Left lung (tissue), 4 donors: ENCODE measurements at regions not wholly inside any gene's neighbourhood (a gene's known extent, or its start where the extent isn't known, plus 50 kb on each side); places are given as distances from the start of the nearest gene placed in this dataset.
A peak's percentile ranks its signal among the peaks of the same experiment; 100 is the strongest.

Source experiments
- ATAC-seq: fragments of 200-7000 bp; cut with Tn5 transposase; one replicate; pipeline ENCODE4 v1.9.1; 2020; ENCODE audit warnings: moderate library complexity
- DNase-seq, 4 donors: peaks; one replicate each; pipeline ENCODE4 v3.0.0-alpha.2; 2013 to 2020
- H3K27ac ChIP-seq, 2 donors: fragments of 200-600 bp; sonication (generic) in 1 of 2; one replicate each; pipeline versions ENCODE4 v1.5.0 to v1.8.0; 2020 to 2021
- H3K27me3 ChIP-seq, 2 donors: fragments of 200-600 bp; sonication (generic) in 1 of 2; one replicate each; pipeline versions ENCODE4 v1.5.0 to v1.8.0; 2020 to 2021
- H3K36me3 ChIP-seq, 2 donors: fragments of 200-600 bp; sonication (generic) in 1 of 2; one replicate each; pipeline versions ENCODE4 v1.5.0 to v1.8.0; 2020 to 2021
- H3K4me1 ChIP-seq, 2 donors: fragments of 200-600 bp; one replicate each; pipeline ENCODE4 v1.8.0; 2021
- H3K4me3 ChIP-seq, 2 donors: fragments of 200-600 bp; sonication (generic) in 1 of 2; one replicate each; pipeline versions ENCODE4 v1.5.0 to v1.8.0; 2020 to 2021; ENCODE audit warnings: mild to moderate bottlenecking in 1 of 2
- H3K9me3 ChIP-seq, 2 donors: fragments of 200-600 bp; sonication (generic) in 1 of 2; one replicate each; pipeline versions ENCODE4 v1.5.0 to v1.8.0; 2020 to 2021
- CTCF ChIP-seq, 2 donors: fragments of 200-600 bp; sonication (generic) in 1 of 2; IDR thresholded peaks; one replicate each; pipeline versions ENCODE4 v1.5.0 to v1.8.0; 2021; ENCODE audit warnings: antibody characterized with exemption in 2 of 2
- intact Hi-C, 2 donors: fragments of 100-400 bp; cut with DNase I; formaldehyde crosslinking; loops; one replicate each; pipeline versions ENCODE4 v1.11.2 to v1.14.2; 2022
- donor health status: DM: no; HTN: yes; CAD: no.
- donor health status: DM: no; HTN: no; CAD: no.

GRCh38 chr6:141244366-141244765 is 888.4 kb upstream of the GJE1 start:
- ATAC-seq (no peak), DNase-seq (no peak)
- no peak overlapping the region for H3K27ac ChIP-seq
- TF ChIP-seq CTCF (IDR thresholded peaks at IDR 0.05), result no peak
- H3K9me3 ChIP-seq, result no peaks in the 10 kb centered on the region
- H3K27me3 ChIP-seq, result no peaks in the 10 kb centered on the region
- no peaks in the 10 kb centered on the region for H3K4me1 ChIP-seq
- H3K36me3 ChIP-seq, result no peaks in the 10 kb centered on the region
- no peak overlapping the region for H3K4me3 ChIP-seq
- intact Hi-C loops, result no loop called here

- Histone ChIP-seq H3K4me3 (no peak overlapping the region), H3K36me3 (no peaks in the 10 kb centered on the region), H3K4me1 (no peaks in the 10 kb centered on the region), H3K27ac (no peak overlapping the region), H3K9me3 (no peaks in the 10 kb centered on the region), H3K27me3 (no peaks in the 10 kb centered on the region)
- TF ChIP-seq CTCF (IDR thresholded peaks at IDR 0.05), result no peak
- ATAC-seq, result no peak
- intact Hi-C loops, result no loop called here
- no peak for DNase-seq
Measured at GRCh38 chr6:141242957-141243356, 889.8 kb upstream of the GJE1 start.

- no peaks in the 10 kb centered on the region for H3K27me3 ChIP-seq
- H3K36me3 ChIP-seq, result no peaks in the 10 kb centered on the region
- intact Hi-C loops, result no loop called here
- no peaks in the 10 kb centered on the region for H3K4me1 ChIP-seq
- ATAC-seq (no peak), DNase-seq (no peak)
- TF ChIP-seq CTCF (IDR thresholded peaks at IDR 0.05), result no peak
- no peak overlapping the region for H3K4me3 ChIP-seq
- H3K9me3 ChIP-seq, result no peaks in the 10 kb centered on the region
- no peak overlapping the region for H3K27ac ChIP-seq
Measured at GRCh38 chr6:141229296-141229695, 903.4 kb upstream of the GJE1 start.

- no peak for DNase-seq
- H3K4me1 ChIP-seq, result no peaks in the 10 kb centered on the region
- H3K27ac ChIP-seq, result no peak overlapping the region
- TF ChIP-seq CTCF (IDR thresholded peaks at IDR 0.05), result no peak
- intact Hi-C loops, result no loop called here
- no peaks in the 10 kb centered on the region for H3K36me3 ChIP-seq
- H3K27me3 ChIP-seq, result no peaks in the 10 kb centered on the region
- H3K9me3 ChIP-seq, result peaks cover 0 to 22% of the 10 kb centered on the region in 2 donors
- ATAC-seq, result no peak
- H3K4me3 ChIP-seq, result no peak overlapping the region
Measured at GRCh38 chr6:141218583-141218982, 914.1 kb upstream of the GJE1 start.

- DNase-seq (peak in 2 of 4 donors; percentile 54 to 65), ATAC-seq (no peak)
- intact Hi-C loops, result no loop called here
- Histone ChIP-seq H3K27ac (no peak overlapping the region), H3K9me3 (peaks cover 0 to 22% of the 10 kb centered on the region in 2 donors), H3K27me3 (no peaks in the 10 kb centered on the region), H3K4me3 (no peak overlapping the region), H3K36me3 (no peaks in the 10 kb centered on the region), H3K4me1 (no peaks in the 10 kb centered on the region)
- TF ChIP-seq CTCF (IDR thresholded peaks at IDR 0.05), result no peak
Measured at GRCh38 chr6:141216726-141217125, 916.0 kb upstream of the GJE1 start.
